BE2C (cell line): ENCODE measurements at regions not wholly inside any gene's neighbourhood (a gene's known extent, or its start where the extent isn't known, plus 50 kb on each side); places are given as distances from the start of the nearest gene placed in this dataset.

ENCODE experiments used
- DNase-seq: peaks from one replicate; pipeline ENCODE4 v3.0.0-alpha.2; 2020
- H3K27me3 ChIP-seq: fragments of 250-450 bp; sonication (Bioruptor Pico); 2 replicates; pipeline ENCODE4 v1.5.1; 2020; ENCODE audit warnings: mild to moderate bottlenecking
- H3K36me3 ChIP-seq: fragments of 250-450 bp; sonication (Bioruptor Pico); 2 replicates; pipeline ENCODE4 v1.5.1; 2020; ENCODE audit warnings: mild to moderate bottlenecking
- H3K4me1 ChIP-seq: fragments of 250-450 bp; sonication (Bioruptor Pico); 2 replicates; pipeline ENCODE4 v1.5.1; 2020
- H3K4me3 ChIP-seq: 2 replicates; pipeline ENCODE4 v1.5.1; 2011; ENCODE audit warnings: low read depth, low read length
- H3K9me3 ChIP-seq: fragments of 250-450 bp; sonication (Bioruptor Pico); 2 replicates; pipeline ENCODE4 v1.5.1; 2020
- CTCF ChIP-seq: IDR thresholded peaks from 2 replicates; pipeline ENCODE4 v1.5.1; 2012; ENCODE audit warnings: mild to moderate bottlenecking, low read depth, low read length

- DNase-seq: no peak
- no peak overlapping the region for H3K4me3 ChIP-seq
- H3K36me3 ChIP-seq: no peaks in the 10 kb centered on the region
- TF ChIP-seq CTCF: no peak
- no peaks in the 10 kb centered on the region for H3K9me3 ChIP-seq
- H3K27me3 ChIP-seq: no peaks in the 10 kb centered on the region
- H3K4me1 ChIP-seq: peaks cover 4% of the 10 kb centered on the region; the same call in 1 of the 2 replicates
These were observed 92.9 kb upstream of the TOX2 start for GRCh38 chr20:43821795-43822194.

GRCh38 chr20:43820731-43821330 lies 93.8 kb upstream of the TOX2 start:
- DNase-seq: no peak
- no peak for TF ChIP-seq CTCF
- H3K9me3 ChIP-seq: no peaks in the 10 kb centered on the region

GRCh38 chr20:43812216-43812615 lies 85.4 kb upstream of the GTSF1L start:
- DNase-seq: no peak
- no peaks in the 10 kb centered on the region for H3K36me3 ChIP-seq
- no peak for TF ChIP-seq CTCF
- H3K4me3 ChIP-seq: no peak overlapping the region
- no peaks in the 10 kb centered on the region for H3K4me1 ChIP-seq
- H3K27me3 ChIP-seq: no peaks in the 10 kb centered on the region
- H3K9me3 ChIP-seq: no peaks in the 10 kb centered on the region

More at GRCh38 chr20:43820731-43821330, 93.8 kb upstream of the TOX2 start:
- Histone ChIP-seq H3K27me3 (no peaks in the 10 kb centered on the region), H3K4me3 (no peak overlapping the region), H3K36me3 (no peaks in the 10 kb centered on the region), H3K4me1 (peaks cover 4% of the 10 kb centered on the region; the same call in 1 of the 2 replicates)

GRCh38 chr20:43809206-43809819 lies 82.5 kb upstream of the GTSF1L start:
- H3K4me3 ChIP-seq: no peak overlapping the region
- no peaks in the 10 kb centered on the region for H3K4me1 ChIP-seq
- no peak for TF ChIP-seq CTCF
- H3K27me3 ChIP-seq: no peaks in the 10 kb centered on the region
- no peaks in the 10 kb centered on the region for H3K36me3 ChIP-seq
- DNase-seq: no peak
- H3K9me3 ChIP-seq: no peaks in the 10 kb centered on the region

- H3K4me1 ChIP-seq: no peaks in the 10 kb centered on the region
- H3K9me3 ChIP-seq: peaks cover 3% of the 10 kb centered on the region; the same call in 1 of the 2 replicates
- no peaks in the 10 kb centered on the region for H3K36me3 ChIP-seq
- H3K4me3 ChIP-seq: no peak overlapping the region
- no peaks in the 10 kb centered on the region for H3K27me3 ChIP-seq
- DNase-seq: no peak
- TF ChIP-seq CTCF: no peak
These were observed 78.0 kb upstream of the GTSF1L start for GRCh38 chr20:43804781-43805180.

GRCh38 chr20:43803276-43803675 lies 76.5 kb upstream of the GTSF1L start:
- peaks cover 3% of the 10 kb centered on the region; the same call in 1 of the 2 replicates for H3K9me3 ChIP-seq
- no peak overlapping the region for H3K4me3 ChIP-seq
- no peaks in the 10 kb centered on the region for H3K27me3 ChIP-seq
- peaks cover 6% of the 10 kb centered on the region for H3K4me1 ChIP-seq
- no peaks in the 10 kb centered on the region for H3K36me3 ChIP-seq
- no peak for TF ChIP-seq CTCF
- no peak for DNase-seq
